ENCODE measurements at regions not wholly inside any gene's neighbourhood (a gene's known extent, or its start where the extent isn't known, plus 50 kb on each side); places are given as distances from the start of the nearest gene placed in this dataset.

- no peak for DNase-seq
Observed at GRCh38 chr2:196445991-196446390, 193.5 kb upstream of the CCDC150 start.

- DNase-seq: no peak
Observed at GRCh38 chr2:196448407-196449079, 191.0 kb upstream of the CCDC150 start.

GRCh38 chr2:196449083-196449482 lies 190.4 kb upstream of the CCDC150 start:
- no peak for DNase-seq

- no peak for DNase-seq
Observed at GRCh38 chr2:196452758-196453157, 186.8 kb upstream of the CCDC150 start.

- DNase-seq: no peak
Observed at GRCh38 chr2:196453613-196454047, 185.9 kb upstream of the CCDC150 start.

GRCh38 chr2:196454492-196454891 lies 185.0 kb upstream of the CCDC150 start:
- no peak for DNase-seq

GRCh38 chr2:196459539-196459938 lies 180.0 kb upstream of the CCDC150 start:
- peak; percentile 25 for DNase-seq

GRCh38 chr2:196463706-196464105 lies 175.8 kb upstream of the CCDC150 start:
- DNase-seq: no peak

GRCh38 chr2:196464311-196464710 lies 175.2 kb upstream of the CCDC150 start:
- DNase-seq: no peak

- DNase-seq: no peak
Observed at GRCh38 chr2:196466581-196466980, 172.9 kb upstream of the CCDC150 start.

- DNase-seq: no peak
Observed at GRCh38 chr2:196468394-196468793, 171.1 kb upstream of the CCDC150 start.

GRCh38 chr2:196473617-196474016 lies 165.9 kb upstream of the CCDC150 start:
- no peak for DNase-seq

GRCh38 chr2:196475611-196476010 lies 163.9 kb upstream of the CCDC150 start:
- no peak for DNase-seq

- no peak for DNase-seq
Observed at GRCh38 chr2:196478588-196478987, 160.9 kb upstream of the CCDC150 start.

GRCh38 chr2:196479350-196479749 lies 160.2 kb upstream of the CCDC150 start:
- peak; percentile 58 for DNase-seq

GRCh38 chr2:196480653-196481323 lies 158.7 kb upstream of the CCDC150 start:
- no peak for DNase-seq

- peak; percentile 94 for DNase-seq
Observed at GRCh38 chr2:196481324-196481697, 158.2 kb upstream of the CCDC150 start.

GRCh38 chr2:196482119-196483065 lies 157.1 kb upstream of the CCDC150 start:
- DNase-seq: peak; percentile 20

- no peak for DNase-seq
Observed at GRCh38 chr2:196486146-196486545, 153.4 kb upstream of the CCDC150 start.

GRCh38 chr2:196487417-196487816 lies 152.1 kb upstream of the CCDC150 start:
- DNase-seq: no peak

- DNase-seq: no peak
Observed at GRCh38 chr2:196489371-196489770, 150.1 kb upstream of the CCDC150 start.

GRCh38 chr2:196492946-196493345 lies 146.6 kb upstream of the CCDC150 start:
- no peak for DNase-seq

- no peak for DNase-seq
Observed at GRCh38 chr2:196498962-196499361, 140.6 kb upstream of the CCDC150 start.

GRCh38 chr2:196499686-196500085 lies 139.8 kb upstream of the CCDC150 start:
- DNase-seq: no peak

All from amniotic stem cell (primary cell).